Suprapubic skin (tissue), 4 donors: ENCODE measurements at regions not wholly inside any gene's neighbourhood (a gene's known extent, or its start where the extent isn't known, plus 50 kb on each side); places are given as distances from the start of the nearest gene placed in this dataset.

Source experiments
- DNase-seq, 2 donors: peaks; one replicate each; pipeline ENCODE4 v3.0.0-alpha.2; 2019; ENCODE audit warnings: low spot score in 2 of 2
- H3K27ac ChIP-seq: fragments of 200-600 bp; sonication (generic); one replicate; pipeline ENCODE4 v1.5.1; 2019
- H3K27me3 ChIP-seq: fragments of 200-600 bp; sonication (generic); one replicate; pipeline ENCODE4 v1.5.1; 2019
- H3K36me3 ChIP-seq: fragments of 200-600 bp; sonication (generic); one replicate; pipeline ENCODE4 v1.5.1; 2019
- H3K4me1 ChIP-seq: fragments of 200-600 bp; sonication (generic); one replicate; pipeline ENCODE4 v1.5.1; 2019
- H3K4me3 ChIP-seq: fragments of 200-600 bp; sonication (generic); one replicate; pipeline ENCODE4 v1.5.1; 2019; ENCODE audit warnings: mild to moderate bottlenecking
- H3K9me3 ChIP-seq: fragments of 200-600 bp; sonication (generic); one replicate; pipeline ENCODE4 v1.5.1; 2019
- CTCF ChIP-seq, 2 donors: fragments of 200-600 bp in 1 of 2; fragments of 450-650 bp in 1 of 2; sonication (generic) in 1 of 2; IDR thresholded peaks; one replicate each; pipeline ENCODE4 v1.5.1; 2016 to 2019; ENCODE audit warnings: antibody characterized with exemption in 2 of 2, mild to moderate bottlenecking in 1 of 2, moderate library complexity in 1 of 2
- EP300 ChIP-seq: sonication (generic); formaldehyde crosslinking; IDR thresholded peaks from one replicate; pipeline ENCODE4 v1.6.1; 2017; ENCODE audit warnings: antibody characterized with exemption
- POLR2A ChIP-seq, 2 donors: fragments of 450-650 bp; IDR thresholded peaks; one replicate each; pipeline ENCODE4 v1.6.1; 2017; ENCODE audit warnings: antibody characterized with exemption in 2 of 2, mild to moderate bottlenecking in 2 of 2, moderate library complexity in 2 of 2
- POLR2AphosphoS5 ChIP-seq, 3 donors: sonication (generic); formaldehyde crosslinking; IDR thresholded peaks; one replicate each; pipeline ENCODE4 v1.6.1; 2017; ENCODE audit warnings: antibody characterized with exemption in 3 of 3
- WGBS: methylation state at CpG from one replicate; pipeline ENCODE4 v1.1.5; 2018; 5-methylcytosine and 5-hydroxymethylcytosine counted together

- 81% methylated on average over 3 of the region's 3 CpGs for WGBS
- Histone ChIP-seq H3K36me3 (no peaks in the 10 kb centered on the region), H3K27me3 (no peaks in the 10 kb centered on the region), H3K4me3 (no peak overlapping the region), H3K4me1 (no peaks in the 10 kb centered on the region), H3K9me3 (no peaks in the 10 kb centered on the region), H3K27ac (no peak overlapping the region)
- no peak for DNase-seq
- TF ChIP-seq EP300 (no peak), CTCF (IDR thresholded peaks at IDR 0.05) (no peak), POLR2AphosphoS5 (IDR thresholded peaks at IDR 0.05) (no peak), POLR2A (IDR thresholded peaks at IDR 0.05) (no peak)
Observed at GRCh38 chr11:80028998-80029397, 588.2 kb upstream of the TENM4 start.

GRCh38 chr11:80024119-80024518 lies 583.3 kb upstream of the TENM4 start:
- Histone ChIP-seq H3K9me3 (no peaks in the 10 kb centered on the region), H3K27me3 (no peaks in the 10 kb centered on the region), H3K27ac (no peak overlapping the region), H3K4me1 (no peaks in the 10 kb centered on the region), H3K36me3 (no peaks in the 10 kb centered on the region), H3K4me3 (no peak overlapping the region)
- DNase-seq = no peak
- 80% methylated on average over 4 of the region's 4 CpGs for WGBS
- TF ChIP-seq POLR2A (IDR thresholded peaks at IDR 0.05) = no peak
- TF ChIP-seq POLR2AphosphoS5 (IDR thresholded peaks at IDR 0.05) = no peak
- no peak for TF ChIP-seq EP300
- no peak for TF ChIP-seq CTCF (IDR thresholded peaks at IDR 0.05)

DNA sequence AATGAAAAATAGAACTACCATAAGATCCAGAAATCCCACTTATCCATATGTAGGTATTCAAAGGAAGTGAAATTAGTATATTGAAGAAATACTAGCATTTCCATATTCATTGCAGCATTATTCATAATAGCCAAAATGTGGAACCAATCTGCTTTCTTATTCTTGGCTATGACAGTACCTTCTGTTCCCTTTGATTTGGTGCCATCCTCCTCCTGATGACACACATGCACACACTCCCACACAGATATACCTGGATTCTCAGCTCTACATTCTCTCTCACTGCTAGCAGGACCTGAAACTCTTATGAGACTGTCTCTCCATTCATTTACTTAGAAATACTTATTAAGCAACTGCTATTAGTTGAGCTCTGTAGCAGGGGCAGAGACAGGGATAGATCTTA lies 582.6 kb upstream of the TENM4 start:
- H3K4me3 ChIP-seq = no peak overlapping the region
- no peak overlapping the region for H3K27ac ChIP-seq
- no peak for DNase-seq
- no peaks in the 10 kb centered on the region for H3K9me3 ChIP-seq
- TF ChIP-seq POLR2A (IDR thresholded peaks at IDR 0.05) (no peak), POLR2AphosphoS5 (IDR thresholded peaks at IDR 0.05) (no peak), CTCF (IDR thresholded peaks at IDR 0.05) (no peak), EP300 (no peak)
- no peaks in the 10 kb centered on the region for H3K27me3 ChIP-seq
- H3K4me1 ChIP-seq = no peaks in the 10 kb centered on the region
- no peaks in the 10 kb centered on the region for H3K36me3 ChIP-seq

GRCh38 chr11:80010536-80010935 lies 569.7 kb upstream of the TENM4 start:
- Histone ChIP-seq H3K4me3 (no peak overlapping the region), H3K27ac (no peak overlapping the region), H3K36me3 (no peaks in the 10 kb centered on the region), H3K27me3 (no peaks in the 10 kb centered on the region), H3K9me3 (no peaks in the 10 kb centered on the region), H3K4me1 (no peaks in the 10 kb centered on the region)
- no peak for TF ChIP-seq POLR2A (IDR thresholded peaks at IDR 0.05)
- TF ChIP-seq EP300 = no peak
- TF ChIP-seq POLR2AphosphoS5 (IDR thresholded peaks at IDR 0.05) = no peak
- TF ChIP-seq CTCF (IDR thresholded peaks at IDR 0.05) = no peak
- 85% methylated on average over 1 of the region's 1 CpG for WGBS
- DNase-seq = no peak

DNA sequence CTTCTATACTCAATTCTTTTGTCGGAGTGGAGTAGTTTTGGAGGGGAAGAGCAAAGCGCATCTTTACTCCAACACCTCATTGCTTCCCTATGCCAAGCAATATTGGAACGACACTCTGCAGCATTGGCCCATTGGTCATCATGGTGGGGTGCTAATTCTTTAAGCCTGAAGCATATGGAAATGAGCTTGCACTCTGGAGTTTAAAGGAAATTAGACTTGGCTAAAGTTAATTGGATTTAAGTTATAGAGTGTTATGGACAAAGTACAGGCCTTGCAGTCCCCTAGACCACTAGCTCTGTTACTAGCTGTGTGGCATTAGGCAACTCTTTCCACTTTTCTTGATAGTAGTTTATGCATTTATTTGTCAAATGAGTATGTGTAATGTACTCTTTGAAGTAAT lies 568.3 kb upstream of the TENM4 start:
- Histone ChIP-seq H3K4me1 (no peaks in the 10 kb centered on the region), H3K27me3 (no peaks in the 10 kb centered on the region)
- no peak for TF ChIP-seq CTCF (IDR thresholded peaks at IDR 0.05)
- no peak for TF ChIP-seq POLR2AphosphoS5 (IDR thresholded peaks at IDR 0.05)
- TF ChIP-seq EP300 = no peak
- no peak for TF ChIP-seq POLR2A (IDR thresholded peaks at IDR 0.05)

More for the DNA sequence above, 568.3 kb upstream of the TENM4 start:
- H3K9me3 ChIP-seq = no peaks in the 10 kb centered on the region
- DNase-seq = no peak
- 97% methylated on average over 3 of the region's 3 CpGs for WGBS
- H3K36me3 ChIP-seq = no peaks in the 10 kb centered on the region
- H3K27ac ChIP-seq = no peak overlapping the region
- H3K4me3 ChIP-seq = no peak overlapping the region
